H9 (cell line): ENCODE measurements at regions not wholly inside any gene's neighbourhood (a gene's known extent, or its start where the extent isn't known, plus 50 kb on each side); places are given as distances from the start of the nearest gene placed in this dataset.

Source experiments
- DNase-seq: peaks from one replicate; pipeline ENCODE4 v3.0.0-alpha.2; 2017
- H2AFZ ChIP-seq: one replicate; pipeline ENCODE4 v1.6.1; 2013; ENCODE audit warnings: mild to moderate bottlenecking, low read length, control low read depth, moderate library complexity
- H2AK5ac ChIP-seq: 2 replicates; pipeline ENCODE4 v1.6.1; 2013; ENCODE audit warnings: low read length, control low read depth, mixed read lengths; ENCODE audit not compliant: insufficient read length
- H2BK120ac ChIP-seq: one replicate; pipeline ENCODE4 v1.6.1; 2013; ENCODE audit warnings: low read depth, mild to moderate bottlenecking, low read length, control low read depth, inconsistent platforms; ENCODE audit not compliant: poor library complexity, severe bottlenecking
- H2BK12ac ChIP-seq: 2 replicates; pipeline ENCODE4 v1.6.1; 2013; ENCODE audit warnings: low read length, control low read depth, mixed read lengths, low read depth; ENCODE audit not compliant: insufficient read length
- H2BK15ac ChIP-seq: 2 replicates; pipeline ENCODE4 v1.6.1; 2013; ENCODE audit warnings: low read depth, low read length, control low read depth
- H2BK20ac ChIP-seq: one replicate; pipeline ENCODE4 v1.6.1; 2013; ENCODE audit warnings: low read depth, mild to moderate bottlenecking, low read length, control low read depth, inconsistent platforms; ENCODE audit not compliant: poor library complexity, severe bottlenecking
- H2BK5ac ChIP-seq: 2 replicates; pipeline ENCODE4 v1.6.1; 2013; ENCODE audit warnings: low read length, control low read depth, mixed read lengths; ENCODE audit not compliant: insufficient read length
- H3K14ac ChIP-seq: 2 replicates; pipeline ENCODE4 v1.6.1; 2013; ENCODE audit warnings: low read length, control low read depth; ENCODE audit not compliant: insufficient read depth
- H3K18ac ChIP-seq: 2 replicates; pipeline ENCODE4 v1.6.1; 2013; ENCODE audit warnings: low read depth, mild to moderate bottlenecking, mixed read lengths, low read length, control low read depth; ENCODE audit not compliant: insufficient read length
- H3K23ac ChIP-seq: 2 replicates; pipeline ENCODE4 v1.6.1; 2013; ENCODE audit warnings: low read length, control low read depth, mixed read lengths, low read depth; ENCODE audit not compliant: insufficient read length
- H3K23me2 ChIP-seq: 2 replicates; pipeline ENCODE4 v1.6.1; 2013; ENCODE audit warnings: low read depth, mild to moderate bottlenecking, mixed read lengths, low read length, control low read depth; ENCODE audit not compliant: insufficient read length, poor library complexity, severe bottlenecking
- H3K27ac ChIP-seq: 2 replicates; pipeline ENCODE4 v1.5.1; 2013; ENCODE audit warnings: low read length, control low read depth, mixed read lengths, low read depth; ENCODE audit not compliant: insufficient read length
- H3K27me3 ChIP-seq: 2 replicates; pipeline ENCODE4 v1.6.1; 2013; ENCODE audit warnings: low read length, control low read depth, inconsistent platforms; ENCODE audit not compliant: insufficient read depth
- H3K4ac ChIP-seq: 2 replicates; pipeline ENCODE4 v1.6.1; 2013; ENCODE audit warnings: low read depth, mild to moderate bottlenecking, control low read depth, inconsistent platforms, low read length, moderate library complexity
- H3K4me1 ChIP-seq: 2 replicates; pipeline ENCODE4 v1.6.1; 2013; ENCODE audit warnings: low read length, control low read depth, inconsistent platforms; ENCODE audit not compliant: insufficient read depth
- H3K4me2 ChIP-seq: 2 replicates; pipeline ENCODE4 v1.6.1; 2013; ENCODE audit warnings: low read length, control low read depth, mixed read lengths; ENCODE audit not compliant: insufficient read length, insufficient read depth
- H3K56ac ChIP-seq: 2 replicates; pipeline ENCODE4 v1.6.1; 2013; ENCODE audit warnings: low read depth, mild to moderate bottlenecking, mixed read lengths, low read length, control low read depth; ENCODE audit not compliant: insufficient read length
- H3K79me1 ChIP-seq: 2 replicates; pipeline ENCODE4 v1.6.1; 2013; ENCODE audit warnings: low read depth, mild to moderate bottlenecking, moderate library complexity, low read length, control low read depth, inconsistent platforms; ENCODE audit not compliant: insufficient read depth, poor library complexity, severe bottlenecking
- H3K79me2 ChIP-seq: 2 replicates; pipeline ENCODE4 v1.6.1; 2013; ENCODE audit warnings: low read length, control low read depth, inconsistent platforms; ENCODE audit not compliant: insufficient read depth
- H3K9ac ChIP-seq: 2 replicates; pipeline ENCODE4 v1.6.1; 2013; ENCODE audit warnings: low read length, control low read depth, mixed read lengths; ENCODE audit not compliant: insufficient read length; ENCODE audit errors: extremely low read depth
- H3K9me3 ChIP-seq: one replicate; pipeline ENCODE4 v1.6.1; 2013; ENCODE audit warnings: low read depth, low read length, inconsistent platforms; ENCODE audit not compliant: control insufficient read depth
- H3T11ph ChIP-seq: one replicate; pipeline ENCODE4 v1.6.1; 2013; ENCODE audit warnings: mild to moderate bottlenecking, low read length, control low read depth, inconsistent platforms
- H4K20me1 ChIP-seq: one replicate; pipeline ENCODE4 v1.6.1; 2013; ENCODE audit not compliant: control insufficient read depth, insufficient read length, insufficient read depth
- H4K5ac ChIP-seq: 2 replicates; pipeline ENCODE4 v1.6.1; 2013; ENCODE audit warnings: low read depth, mild to moderate bottlenecking, mixed read lengths, low read length, control low read depth; ENCODE audit not compliant: insufficient read length
- H4K8ac ChIP-seq: replicated peaks from 2 replicates; pipeline ENCODE4 v1.6.1; 2013; ENCODE audit warnings: low read length, control low read depth, mixed read lengths, low read depth; ENCODE audit not compliant: insufficient read length
- H4K91ac ChIP-seq: 2 replicates; pipeline ENCODE4 v1.6.1; 2013; ENCODE audit warnings: low read depth, mild to moderate bottlenecking, moderate library complexity, mixed read lengths, low read length, control low read depth; ENCODE audit not compliant: insufficient read length
- H3K27ac Mint-ChIP-seq, 3 experiments: 2 replicates in 2 of 3; 3 replicates in 1 of 3; pipeline ENCODE4 v1.8.0; 2020 to 2021; ENCODE audit warnings: mixed read lengths in 3 of 3, mild to moderate bottlenecking in 1 of 3, moderate library complexity in 1 of 3
- H3K27me3 Mint-ChIP-seq: 2 replicates; pipeline ENCODE4 v1.8.0; 2021; ENCODE audit warnings: low read depth, mild to moderate bottlenecking, moderate library complexity, mixed read lengths
- H3K36me3 Mint-ChIP-seq, 3 experiments: 2 replicates in 2 of 3; 3 replicates in 1 of 3; pipeline ENCODE4 v1.8.0; 2020 to 2021; ENCODE audit warnings: low read depth in 3 of 3, mixed read lengths in 3 of 3; ENCODE audit not compliant: insufficient read depth in 1 of 3
- H3K4me1 Mint-ChIP-seq, 2 experiments: 2 replicates each; pipeline ENCODE4 v1.8.0; 2020; ENCODE audit warnings: mixed read lengths in 2 of 2
- H3K4me3 Mint-ChIP-seq, 2 experiments: 2 replicates in 1 of 2; 3 replicates in 1 of 2; pipeline ENCODE4 v1.8.0; 2020 to 2021; ENCODE audit warnings: mild to moderate bottlenecking in 2 of 2, mixed read lengths in 2 of 2, moderate library complexity in 1 of 2
- H3K9me3 Mint-ChIP-seq, 2 experiments: 2 replicates in 1 of 2; 3 replicates in 1 of 2; pipeline ENCODE4 v1.8.0; 2020; ENCODE audit warnings: mild to moderate bottlenecking in 2 of 2, mixed read lengths in 2 of 2, moderate library complexity in 1 of 2
- WGBS: extraction: QIAGEN DNeasy Blood & Tissue Kit; methylation state at CpG from one replicate; pipeline ENCODE4 v1.1.7; 2013; ENCODE audit warnings: missing lambda C conversion rate, low lambda C conversion rate, mixed read lengths; ENCODE audit not compliant: insufficient read length; ENCODE audit errors: extremely low coverage; 5-methylcytosine and 5-hydroxymethylcytosine counted together
- TF ChIP-seq, protein P1 (sequence below): fragments of 200-600 bp; sonication (generic); conservative IDR thresholded peaks from 3 replicates; pipeline ENCODE4 v1.8.0; 2021; ENCODE audit warnings: antibody characterized with exemption, mild to moderate bottlenecking

DNA sequence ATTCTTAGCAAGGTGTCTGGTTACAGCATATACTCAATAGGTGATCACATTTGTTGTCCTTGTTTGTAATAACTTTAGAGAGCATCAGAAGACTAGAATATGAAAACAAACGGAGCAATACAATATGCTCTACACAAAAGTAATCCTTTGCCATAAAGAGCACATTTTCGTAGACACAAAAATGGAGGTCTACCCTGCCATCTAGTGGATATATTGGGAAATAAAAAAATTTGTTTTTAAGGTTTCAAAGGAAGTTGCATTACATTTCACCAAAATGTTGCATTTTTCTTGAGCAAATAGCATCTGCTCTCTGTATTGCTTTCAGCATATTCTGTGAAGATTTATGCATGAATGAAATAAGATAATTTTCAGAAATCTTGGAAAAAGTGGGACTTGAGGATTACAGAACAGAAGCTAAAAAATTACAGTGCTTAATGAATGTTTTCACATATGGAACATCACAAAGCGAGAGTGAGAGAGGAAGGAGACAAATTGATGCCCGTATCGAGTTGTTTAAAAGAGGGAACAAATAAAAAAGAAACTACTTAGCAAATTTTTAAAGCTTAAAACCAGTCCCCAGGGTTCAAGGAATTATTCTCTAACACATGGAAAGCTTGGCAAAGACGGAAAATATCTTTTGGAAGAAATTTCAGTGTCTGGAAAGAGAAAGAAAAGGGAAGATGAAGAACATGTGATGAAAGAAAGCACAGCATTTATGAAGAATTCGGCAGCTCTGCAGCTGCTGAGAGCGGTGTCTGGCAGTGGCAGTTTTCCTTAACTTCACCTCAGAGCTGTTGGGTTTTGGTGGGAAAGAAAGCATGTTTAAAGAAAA, 390.1 kb downstream of the ANKRD50 start:
- no peak overlapping the region for H2BK120ac ChIP-seq
- Mint-ChIP-seq H3K27ac (no peak overlapping the region; a peak in 1 of 7 replicates), H3K4me1 (peaks cover 7 to 9% of the 10 kb centered on the region in 2 experiments; a peak in 3 of 4 replicates), H3K36me3 (no peaks in the 10 kb centered on the region; a peak in 1 of 7 replicates), H3K4me3 (no peak overlapping the region), H3K9me3 (no peaks in the 10 kb centered on the region; a peak in 1 of 5 replicates), H3K27me3 (no peaks in the 10 kb centered on the region)
- no peak overlapping the region for H3K14ac ChIP-seq
- H4K5ac ChIP-seq, result no peak overlapping the region
- no peaks in the 10 kb centered on the region for H3K23me2 ChIP-seq
- no peak overlapping the region for H4K91ac ChIP-seq
- no peak overlapping the region for H3K9ac ChIP-seq
- TF ChIP-seq, protein P1, sequence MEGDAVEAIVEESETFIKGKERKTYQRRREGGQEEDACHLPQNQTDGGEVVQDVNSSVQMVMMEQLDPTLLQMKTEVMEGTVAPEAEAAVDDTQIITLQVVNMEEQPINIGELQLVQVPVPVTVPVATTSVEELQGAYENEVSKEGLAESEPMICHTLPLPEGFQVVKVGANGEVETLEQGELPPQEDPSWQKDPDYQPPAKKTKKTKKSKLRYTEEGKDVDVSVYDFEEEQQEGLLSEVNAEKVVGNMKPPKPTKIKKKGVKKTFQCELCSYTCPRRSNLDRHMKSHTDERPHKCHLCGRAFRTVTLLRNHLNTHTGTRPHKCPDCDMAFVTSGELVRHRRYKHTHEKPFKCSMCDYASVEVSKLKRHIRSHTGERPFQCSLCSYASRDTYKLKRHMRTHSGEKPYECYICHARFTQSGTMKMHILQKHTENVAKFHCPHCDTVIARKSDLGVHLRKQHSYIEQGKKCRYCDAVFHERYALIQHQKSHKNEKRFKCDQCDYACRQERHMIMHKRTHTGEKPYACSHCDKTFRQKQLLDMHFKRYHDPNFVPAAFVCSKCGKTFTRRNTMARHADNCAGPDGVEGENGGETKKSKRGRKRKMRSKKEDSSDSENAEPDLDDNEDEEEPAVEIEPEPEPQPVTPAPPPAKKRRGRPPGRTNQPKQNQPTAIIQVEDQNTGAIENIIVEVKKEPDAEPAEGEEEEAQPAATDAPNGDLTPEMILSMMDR, result peak; percentile 75
- no peak overlapping the region for H4K8ac ChIP-seq
- no peak overlapping the region for H2AFZ ChIP-seq
- no peaks in the 10 kb centered on the region for H4K20me1 ChIP-seq
- no peak overlapping the region for H2BK12ac ChIP-seq
- no peaks in the 10 kb centered on the region for H3K27me3 ChIP-seq
- no CpG with 5 or more reads among the region's 8 CpGs for WGBS
- no peak overlapping the region for H3K4me2 ChIP-seq
- no peak overlapping the region for H2AK5ac ChIP-seq
- no peak overlapping the region for H3K18ac ChIP-seq
- H3K4ac ChIP-seq, result no peak overlapping the region
- no peak overlapping the region for H3K23ac ChIP-seq
- H3T11ph ChIP-seq, result no peak overlapping the region
- no peaks in the 10 kb centered on the region for H3K4me1 ChIP-seq
- DNase-seq, result no peak
- H2BK5ac ChIP-seq, result no peak overlapping the region
- no peaks in the 10 kb centered on the region for H3K79me2 ChIP-seq
- H3K56ac ChIP-seq, result no peak overlapping the region
- no peaks in the 10 kb centered on the region for H3K79me1 ChIP-seq
- H2BK15ac ChIP-seq, result no peak overlapping the region
- H2BK20ac ChIP-seq, result no peak overlapping the region
- H3K9me3 ChIP-seq, result no peaks in the 10 kb centered on the region
- no peak overlapping the region for H3K27ac ChIP-seq
